Keratinocyte (primary cell): ENCODE measurements at regions not wholly inside any gene's neighbourhood (a gene's known extent, or its start where the extent isn't known, plus 50 kb on each side); places are given as distances from the start of the nearest gene placed in this dataset.

Experiments
- DNase-seq: peaks from one replicate; pipeline ENCODE4 v3.0.0-alpha.2; 2011; ENCODE audit warnings: low read depth, missing footprints, low spot score
- FAIRE-seq: peaks from 2 replicates; lab custom pipeline; 2011; peaks lifted over from hg19 to GRCh38; lab: Jason Lieb, UNC
- H2AFZ ChIP-seq: 2 replicates; pipeline ENCODE4 v1.6.0; 2012; ENCODE audit warnings: low read length, control low read depth, inconsistent platforms; ENCODE audit not compliant: control insufficient read depth
- H3K27ac ChIP-seq: 2 replicates; pipeline ENCODE4 v1.5.1; 2011; ENCODE audit warnings: low read length; ENCODE audit not compliant: control insufficient read depth, insufficient read depth
- H3K27me3 ChIP-seq: 3 replicates; pipeline ENCODE4 v1.6.0; 2011; ENCODE audit warnings: low read length; ENCODE audit not compliant: control insufficient read depth, insufficient read depth; ENCODE audit errors: extremely low read depth
- H3K36me3 ChIP-seq, 2 experiments: 2 replicates in 1 of 2; 3 replicates in 1 of 2; pipeline ENCODE4 v1.5.1; 2011; ENCODE audit warnings: low read length in 2 of 2, mild to moderate bottlenecking in 1 of 2; ENCODE audit not compliant: control insufficient read depth in 2 of 2, insufficient read depth in 2 of 2; ENCODE audit errors: extremely low read depth in 1 of 2
- H3K4me1 ChIP-seq: 3 replicates; pipeline ENCODE4 v1.5.1; 2011; ENCODE audit warnings: low read length; ENCODE audit not compliant: control insufficient read depth, insufficient read depth; ENCODE audit errors: extremely low read depth
- H3K4me2 ChIP-seq: 3 replicates; pipeline ENCODE4 v1.6.0; 2011; ENCODE audit warnings: low read depth, low read length; ENCODE audit not compliant: control insufficient read depth, insufficient read depth; ENCODE audit errors: extremely low read depth
- H3K4me3 ChIP-seq, 3 experiments: fragments of 200-600 bp in 1 of 3; sonication (generic) in 1 of 3; 2 replicates in 2 of 3; 3 replicates in 1 of 3; pipeline ENCODE4 v1.5.1; 2011 to 2016; ENCODE audit warnings: low read length in 3 of 3, mild to moderate bottlenecking in 3 of 3, control low read depth in 2 of 3, inconsistent platforms in 1 of 3, low read depth in 1 of 3, mixed read lengths in 1 of 3, mixed run types in 1 of 3, moderate library complexity in 1 of 3; ENCODE audit not compliant: control insufficient read depth in 2 of 3, insufficient read depth in 2 of 3; ENCODE audit errors: extremely low read depth in 1 of 3
- H3K79me2 ChIP-seq: 2 replicates; pipeline ENCODE4 v1.6.0; 2012; ENCODE audit warnings: low read length; ENCODE audit not compliant: control insufficient read depth, insufficient read depth
- H3K9ac ChIP-seq: 3 replicates; pipeline ENCODE4 v1.6.0; 2011; ENCODE audit warnings: low read length; ENCODE audit not compliant: control insufficient read depth, insufficient read depth; ENCODE audit errors: extremely low read depth
- H3K9me1 ChIP-seq: 3 replicates; pipeline ENCODE4 v1.6.0; 2011; ENCODE audit warnings: low read length; ENCODE audit not compliant: control insufficient read depth, insufficient read depth; ENCODE audit errors: extremely low read depth
- H3K9me3 ChIP-seq: 2 replicates; pipeline ENCODE4 v1.5.1; 2012; ENCODE audit warnings: low read depth, low read length; ENCODE audit not compliant: control insufficient read depth
- H4K20me1 ChIP-seq: 3 replicates; pipeline ENCODE4 v1.6.0; 2011; ENCODE audit warnings: low read length; ENCODE audit not compliant: control insufficient read depth, insufficient read depth; ENCODE audit errors: extremely low read depth
- EZH2 ChIP-seq: IDR thresholded peaks from one replicate; pipeline ENCODE4 v1.6.1; 2012; ENCODE audit warnings: inconsistent platforms, mild to moderate bottlenecking, low read length, moderate library complexity
- dilution Hi-C: fragments of 300-500 bp; cut with MboI; formaldehyde crosslinking; loops from one replicate; pipeline ENCODE4 v1.7.0; 2020; ENCODE audit warnings: low sequenced_read_pairs; ENCODE audit not compliant: extremely low pct_ligation_motif_present
- TF ChIP-seq, protein P1 (sequence below), 3 experiments: IDR thresholded peaks in 1 of 3; conservative IDR thresholded peaks in 1 of 3; optimal IDR thresholded peaks in 1 of 3; 2 replicates in 2 of 3; 3 replicates in 1 of 3; pipeline versions ENCODE3 to v1.5.1; 2011; ENCODE audit warnings: low read length in 3 of 3, mild to moderate bottlenecking in 3 of 3, moderate library complexity in 2 of 3, control low read depth in 1 of 3, inconsistent platforms in 1 of 3; ENCODE audit not compliant: insufficient read depth in 2 of 3; ENCODE audit errors: extremely low read depth in 1 of 3

DNA sequence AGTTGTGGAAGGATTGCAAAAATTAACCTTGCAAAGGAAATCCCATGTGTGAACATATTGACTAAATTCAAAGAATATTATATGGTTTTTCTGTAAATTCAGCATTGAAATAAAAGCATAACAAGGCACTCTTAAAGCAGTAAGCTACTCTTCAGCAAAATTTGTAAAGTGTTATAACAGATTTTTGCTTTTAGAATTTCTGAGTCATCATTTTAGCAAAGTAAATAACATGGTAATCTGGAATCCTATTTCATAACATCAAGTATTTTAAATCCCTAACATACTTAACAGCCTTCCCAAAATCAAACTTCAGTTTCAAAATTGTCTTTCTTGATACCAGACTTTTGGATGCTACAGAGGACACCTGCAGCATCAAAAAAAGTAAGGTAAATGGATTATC, 436.0 kb upstream of the CDH9 start:
- no peaks in the 10 kb centered on the region for H3K36me3 ChIP-seq
- H3K9me1 ChIP-seq, result no peaks in the 10 kb centered on the region
- no peak for DNase-seq
- no peak overlapping the region for H2AFZ ChIP-seq
- H3K27ac ChIP-seq, result no peak overlapping the region
- H3K9ac ChIP-seq, result no peak overlapping the region
- peaks cover 6% of the 10 kb centered on the region for H3K9me3 ChIP-seq
- FAIRE-seq, result no peak
- no peaks in the 10 kb centered on the region for H3K4me1 ChIP-seq
- H3K4me2 ChIP-seq, result no peak overlapping the region
- no peaks in the 10 kb centered on the region for H3K79me2 ChIP-seq
- TF ChIP-seq, protein P1, sequence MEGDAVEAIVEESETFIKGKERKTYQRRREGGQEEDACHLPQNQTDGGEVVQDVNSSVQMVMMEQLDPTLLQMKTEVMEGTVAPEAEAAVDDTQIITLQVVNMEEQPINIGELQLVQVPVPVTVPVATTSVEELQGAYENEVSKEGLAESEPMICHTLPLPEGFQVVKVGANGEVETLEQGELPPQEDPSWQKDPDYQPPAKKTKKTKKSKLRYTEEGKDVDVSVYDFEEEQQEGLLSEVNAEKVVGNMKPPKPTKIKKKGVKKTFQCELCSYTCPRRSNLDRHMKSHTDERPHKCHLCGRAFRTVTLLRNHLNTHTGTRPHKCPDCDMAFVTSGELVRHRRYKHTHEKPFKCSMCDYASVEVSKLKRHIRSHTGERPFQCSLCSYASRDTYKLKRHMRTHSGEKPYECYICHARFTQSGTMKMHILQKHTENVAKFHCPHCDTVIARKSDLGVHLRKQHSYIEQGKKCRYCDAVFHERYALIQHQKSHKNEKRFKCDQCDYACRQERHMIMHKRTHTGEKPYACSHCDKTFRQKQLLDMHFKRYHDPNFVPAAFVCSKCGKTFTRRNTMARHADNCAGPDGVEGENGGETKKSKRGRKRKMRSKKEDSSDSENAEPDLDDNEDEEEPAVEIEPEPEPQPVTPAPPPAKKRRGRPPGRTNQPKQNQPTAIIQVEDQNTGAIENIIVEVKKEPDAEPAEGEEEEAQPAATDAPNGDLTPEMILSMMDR (optimal IDR thresholded peaks at IDR 0.05 in 1 of 3, IDR thresholded peaks at IDR 0.05 in 1 of 3, conservative IDR thresholded peaks at IDR 0.05 in 1 of 3; ENCODE audit: extremely low read depth in 1 of 3, insufficient read depth in 2 of 3, low read length in 3 of 3), result no peak
- TF ChIP-seq EZH2, result no peak
- no peaks in the 10 kb centered on the region for H3K27me3 ChIP-seq
- no peak overlapping the region for H3K4me3 ChIP-seq
- no peaks in the 10 kb centered on the region for H4K20me1 ChIP-seq
- dilution Hi-C loops, result no loop called here

DNA sequence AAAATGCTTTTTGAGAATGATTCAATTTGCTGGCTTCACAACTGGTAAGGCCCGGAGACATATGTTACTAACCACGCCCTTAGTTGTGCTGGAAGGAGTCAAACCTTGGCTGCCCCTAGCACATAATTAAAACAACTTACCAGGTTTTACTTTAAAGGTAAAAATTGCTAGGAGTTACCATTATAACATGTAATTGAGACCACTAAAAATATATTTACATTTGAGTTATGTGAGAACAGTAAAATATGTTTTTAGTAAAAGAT, 435.6 kb upstream of the CDH9 start:
- no peaks in the 10 kb centered on the region for H4K20me1 ChIP-seq
- no peak overlapping the region for H3K27ac ChIP-seq
- DNase-seq (no peak), FAIRE-seq (no peak)
- H3K4me3 ChIP-seq, result no peak overlapping the region
- H3K9me3 ChIP-seq, result peaks cover 6% of the 10 kb centered on the region
- no peaks in the 10 kb centered on the region for H3K27me3 ChIP-seq
- H3K4me2 ChIP-seq, result no peak overlapping the region
- H3K9me1 ChIP-seq, result no peaks in the 10 kb centered on the region
- TF ChIP-seq EZH2, result no peak
- TF ChIP-seq, protein P1 (optimal IDR thresholded peaks at IDR 0.05 in 1 of 3, IDR thresholded peaks at IDR 0.05 in 1 of 3, conservative IDR thresholded peaks at IDR 0.05 in 1 of 3; ENCODE audit: extremely low read depth in 1 of 3, insufficient read depth in 2 of 3, low read length in 3 of 3), result no peak
- H3K9ac ChIP-seq, result no peak overlapping the region
- no peaks in the 10 kb centered on the region for H3K36me3 ChIP-seq
- no peaks in the 10 kb centered on the region for H3K79me2 ChIP-seq
- dilution Hi-C loops, result no loop called here
- no peaks in the 10 kb centered on the region for H3K4me1 ChIP-seq
- H2AFZ ChIP-seq, result no peak overlapping the region
